ENCODE measurements at regions not wholly inside any gene's neighbourhood (a gene's known extent, or its start where the extent isn't known, plus 50 kb on each side); places are given as distances from the start of the nearest gene placed in this dataset.

- no peak for TF ChIP-seq CTCF (IDR thresholded peaks at IDR 0.05)
- no peak for TF ChIP-seq POLR2A (IDR thresholded peaks at IDR 0.05)
Measured at GRCh38 chr6:23016696-23017095, 447.3 kb downstream of the HDGFL1 start.

All from right lobe of liver (tissue), 4 donors.